H1 (cell line): ENCODE measurements at regions not wholly inside any gene's neighbourhood (a gene's known extent, or its start where the extent isn't known, plus 50 kb on each side); places are given as distances from the start of the nearest gene placed in this dataset.

Experiments
- CTCF ChIA-PET: fragments of 300-600 bp; sonication (Branson Sonifier 250); formaldehyde crosslinking; loops from one replicate; lab custom pipeline; 2021; ENCODE audit not compliant: partially characterized antibody; lab: Charles Lee
- POLR2A ChIA-PET: fragments of 300-600 bp; sonication (Branson Sonifier 250); formaldehyde crosslinking; loops from one replicate; lab custom pipeline; 2021; ENCODE audit warnings: inconsistent platforms; ENCODE audit not compliant: partially characterized antibody; lab: Charles Lee
- DNase-seq, 2 experiments: peaks; one replicate each; pipeline versions ENCODE4 v3.0.0 to v3.0.0-alpha.2; 2010 to 2022; ENCODE audit warnings: low spot score in 2 of 2, low read depth in 1 of 2, mixed read lengths in 1 of 2
- FAIRE-seq: peaks from 2 replicates; lab custom pipeline; 2011; peaks lifted over from hg19 to GRCh38; lab: Jason Lieb, UNC
- H2AFZ ChIP-seq: 2 replicates; pipeline ENCODE4 v1.8.1; 2012; ENCODE audit warnings: low read length, inconsistent platforms
- H2AK5ac ChIP-seq: 2 replicates; pipeline ENCODE4 v1.6.1; 2013; ENCODE audit warnings: low read depth, low read length
- H2BK120ac ChIP-seq: replicated peaks from 2 replicates; pipeline ENCODE3; 2013; ENCODE audit warnings: low read depth, low read length, inconsistent platforms
- H2BK12ac ChIP-seq: 2 replicates; pipeline ENCODE4 v1.6.1; 2013; ENCODE audit warnings: low read depth, low read length
- H2BK15ac ChIP-seq: 2 replicates; pipeline ENCODE4 v1.6.1; 2013; ENCODE audit warnings: low read length
- H2BK20ac ChIP-seq: 2 replicates; pipeline ENCODE4 v1.6.1; 2013; ENCODE audit warnings: low read length
- H2BK5ac ChIP-seq: 2 replicates; pipeline ENCODE4 v1.6.1; 2013; ENCODE audit warnings: low read depth, low read length
- H3K14ac ChIP-seq: 2 replicates; pipeline ENCODE4 v1.6.1; 2013; ENCODE audit warnings: inconsistent platforms; ENCODE audit not compliant: insufficient read length
- H3K18ac ChIP-seq: 2 replicates; pipeline ENCODE4 v1.6.1; 2013; ENCODE audit warnings: low read length; ENCODE audit errors: extremely low read depth
- H3K23ac ChIP-seq: 2 replicates; pipeline ENCODE4 v1.6.1; 2013; ENCODE audit warnings: inconsistent platforms; ENCODE audit not compliant: insufficient read length
- H3K23me2 ChIP-seq: 2 replicates; pipeline ENCODE4 v1.6.1; 2013; ENCODE audit warnings: low read depth, low read length
- H3K27ac ChIP-seq: 2 replicates; pipeline ENCODE4 v1.6.1; 2011; ENCODE audit warnings: low read depth, low read length, inconsistent platforms
- H3K27me3 ChIP-seq, 4 experiments: replicated peaks in 1 of 4; 1 replicate in 1 of 4; 2 replicates in 3 of 4; pipeline versions ENCODE4 v1.6.1 to v1.8.1; 2011 to 2013; ENCODE audit warnings: low read length in 3 of 4, mild to moderate bottlenecking in 3 of 4, inconsistent platforms in 2 of 4, mixed read lengths in 2 of 4, moderate library complexity in 1 of 4; ENCODE audit not compliant: control insufficient read depth in 3 of 4, insufficient read depth in 3 of 4; ENCODE audit errors: extremely low read depth in 1 of 4
- H3K36me3 ChIP-seq, 4 experiments: 2 replicates each; pipeline versions ENCODE4 v1.6.1 to v1.8.1; 2011 to 2013; ENCODE audit warnings: mild to moderate bottlenecking in 4 of 4, low read length in 3 of 4, moderate library complexity in 2 of 4, control low read depth in 1 of 4, inconsistent platforms in 1 of 4; ENCODE audit not compliant: insufficient read depth in 4 of 4, control insufficient read depth in 2 of 4
- H3K4ac ChIP-seq: replicated peaks from 2 replicates; pipeline ENCODE3; 2013; ENCODE audit warnings: low read length, low read depth, mixed read lengths, inconsistent platforms; ENCODE audit not compliant: insufficient read length
- H3K4me1 ChIP-seq, 4 experiments: replicated peaks in 1 of 4; 1 replicate in 1 of 4; 2 replicates in 3 of 4; pipeline versions ENCODE4 v1.6.1 to v1.8.1; 2011 to 2013; ENCODE audit warnings: low read length in 3 of 4, inconsistent platforms in 2 of 4, mixed read lengths in 1 of 4; ENCODE audit not compliant: insufficient read depth in 4 of 4, control insufficient read depth in 3 of 4
- H3K4me2 ChIP-seq, 2 experiments: 2 replicates each; pipeline versions ENCODE4 v1.6.1 to v1.8.1; 2011 to 2013; ENCODE audit warnings: low read depth in 2 of 2, low read length in 2 of 2, control low read depth in 1 of 2, inconsistent platforms in 1 of 2, mild to moderate bottlenecking in 1 of 2; ENCODE audit not compliant: insufficient read depth in 1 of 2
- H3K4me3 ChIP-seq, 4 experiments: fragments of 200-600, 300-600 bp in 1 of 4; sonication (generic), shearing (Covaris generic), sonication (Bioruptor Twin) in 1 of 4; 2 replicates each; pipeline versions ENCODE4 v1.5.1 to v1.8.1; 2011 to 2016; ENCODE audit warnings: low read length in 4 of 4, low read depth in 3 of 4, control low read depth in 2 of 4, inconsistent platforms in 2 of 4, mild to moderate bottlenecking in 2 of 4, mixed read lengths in 1 of 4, moderate library complexity in 1 of 4; ENCODE audit not compliant: insufficient read depth in 2 of 4; ENCODE audit errors: extremely low read depth in 1 of 4
- H3K56ac ChIP-seq: replicated peaks from 2 replicates; pipeline ENCODE3; 2013; ENCODE audit warnings: low read depth, mild to moderate bottlenecking, mixed read lengths, low read length, inconsistent platforms; ENCODE audit not compliant: insufficient read length
- H3K79me1 ChIP-seq: 2 replicates; pipeline ENCODE4 v1.6.1; 2013; ENCODE audit warnings: low read depth, low read length, control low read depth
- H3K79me2 ChIP-seq, 2 experiments: 2 replicates each; pipeline versions ENCODE4 v1.6.1 to v1.8.1; 2012 to 2013; ENCODE audit warnings: low read length in 2 of 2, mild to moderate bottlenecking in 2 of 2, inconsistent platforms in 1 of 2; ENCODE audit not compliant: insufficient read depth in 2 of 2, control insufficient read depth in 1 of 2
- H3K9ac ChIP-seq, 4 experiments: replicated peaks in 1 of 4; 1 replicate in 1 of 4; 2 replicates in 3 of 4; pipeline versions ENCODE4 v1.6.1 to v1.8.1; 2011 to 2013; ENCODE audit warnings: low read depth in 3 of 4, low read length in 3 of 4, control low read depth in 2 of 4, mild to moderate bottlenecking in 2 of 4, moderate library complexity in 2 of 4, inconsistent platforms in 1 of 4; ENCODE audit errors: extremely low read depth in 1 of 4
- H3K9me3 ChIP-seq, 2 experiments: 2 replicates each; pipeline versions ENCODE4 v1.6.1 to v1.8.1; 2012 to 2013; ENCODE audit warnings: mild to moderate bottlenecking in 2 of 2, moderate library complexity in 2 of 2, control low read depth in 1 of 2, inconsistent platforms in 1 of 2, low read depth in 1 of 2, low read length in 1 of 2, mixed read lengths in 1 of 2; ENCODE audit not compliant: insufficient read depth in 2 of 2
- H4K20me1 ChIP-seq, 2 experiments: replicated peaks in 1 of 2; 2 replicates each; pipeline versions ENCODE3 to v1.8.1; 2011 to 2013; ENCODE audit warnings: inconsistent platforms in 2 of 2, low read length in 2 of 2, mild to moderate bottlenecking in 1 of 2; ENCODE audit not compliant: insufficient read depth in 2 of 2, control insufficient read depth in 1 of 2
- H4K5ac ChIP-seq: 2 replicates; pipeline ENCODE4 v1.6.1; 2013; ENCODE audit warnings: low read length, low read depth, mixed read lengths, inconsistent platforms; ENCODE audit not compliant: insufficient read length
- H4K8ac ChIP-seq: 2 replicates; pipeline ENCODE4 v1.8.0; 2013; ENCODE audit warnings: mild to moderate bottlenecking, moderate library complexity, low read length, inconsistent platforms; ENCODE audit not compliant: insufficient read depth; ENCODE audit errors: extremely low read depth
- H4K91ac ChIP-seq: replicated peaks from 2 replicates; pipeline ENCODE3; 2013; ENCODE audit warnings: low read length, mixed read lengths, inconsistent platforms; ENCODE audit not compliant: insufficient read length
- BCL11A ChIP-seq, 2 experiments: IDR thresholded peaks; one replicate each; pipeline ENCODE4 v1.6.1; 2011; ENCODE audit warnings: low read depth in 2 of 2, low read length in 2 of 2, mild to moderate bottlenecking in 2 of 2
- BRCA1 ChIP-seq: IDR thresholded peaks from 2 replicates; pipeline ENCODE4 v1.6.1; 2012; ENCODE audit warnings: low read depth, low read length, improper control_type of control experiment
- EP300 ChIP-seq, 2 experiments: IDR thresholded peaks; 1 replicate in 1 of 2; 2 replicates in 1 of 2; pipeline ENCODE4 v1.6.1; 2011 to 2012; ENCODE audit warnings: low read depth in 2 of 2, low read length in 2 of 2, mild to moderate bottlenecking in 2 of 2, borderline replicate concordance in 1 of 2, inconsistent platforms in 1 of 2, moderate library complexity in 1 of 2
- GABPA ChIP-seq: IDR thresholded peaks from 2 replicates; pipeline ENCODE4 v1.6.1; 2011; ENCODE audit warnings: mild to moderate bottlenecking, low read length, moderate library complexity, borderline replicate concordance; ENCODE audit not compliant: insufficient read depth
- KDM1A ChIP-seq: fragments of 200-600, 300-600 bp; sonication (generic); IDR thresholded peaks from 2 replicates; pipeline ENCODE4 v1.7.1; 2016; ENCODE audit warnings: mild to moderate bottlenecking, low read length, borderline replicate concordance
- POLR2AphosphoS5 ChIP-seq: IDR thresholded peaks from 2 replicates; pipeline ENCODE4 v1.6.1; 2011; ENCODE audit warnings: low read depth, low read length
- RBBP5 ChIP-seq: IDR thresholded peaks from 2 replicates; pipeline ENCODE4 v1.7.1; 2012; ENCODE audit warnings: low read depth, mild to moderate bottlenecking, inconsistent platforms, low read length, moderate library complexity, borderline replicate concordance
- SAP30 ChIP-seq: fragments of 300-600 bp; sonication (generic); IDR thresholded peaks from 2 replicates; pipeline ENCODE4 v1.7.1; 2012; ENCODE audit warnings: low read length, moderate library complexity, mild to moderate bottlenecking, inconsistent platforms; ENCODE audit not compliant: insufficient read depth, insufficient replicate concordance
- TEAD4 ChIP-seq: IDR thresholded peaks from 2 replicates; pipeline ENCODE4 v1.6.1; 2012; ENCODE audit warnings: low read depth, low read length, inconsistent platforms, mixed read lengths
- YY1 ChIP-seq: IDR thresholded peaks from 2 replicates; pipeline ENCODE4 v1.6.1; 2011; ENCODE audit warnings: low read depth, mild to moderate bottlenecking, low read length
- WGBS, 2 experiments: shearing (Covaris generic) in 1 of 2; methylation state at CpG; one replicate each; pipeline versions ENCODE4 v1.1.6 to v1.1.7; 2013 to 2015; ENCODE audit warnings: low lambda C conversion rate in 2 of 2, mixed read lengths in 2 of 2, inconsistent platforms in 1 of 2, low coverage in 1 of 2, missing lambda C conversion rate in 1 of 2; ENCODE audit not compliant: insufficient replicate concordance in 2 of 2, insufficient coverage in 1 of 2, insufficient read length in 1 of 2; ENCODE audit errors: extremely low coverage in 1 of 2, missing lambda C conversion rate in 1 of 2; 5-methylcytosine and 5-hydroxymethylcytosine counted together
- TF ChIP-seq, protein P1 (sequence below): IDR thresholded peaks from 2 replicates; pipeline ENCODE4 v1.6.1; 2012; ENCODE audit warnings: low read length, inconsistent platforms

DNA sequence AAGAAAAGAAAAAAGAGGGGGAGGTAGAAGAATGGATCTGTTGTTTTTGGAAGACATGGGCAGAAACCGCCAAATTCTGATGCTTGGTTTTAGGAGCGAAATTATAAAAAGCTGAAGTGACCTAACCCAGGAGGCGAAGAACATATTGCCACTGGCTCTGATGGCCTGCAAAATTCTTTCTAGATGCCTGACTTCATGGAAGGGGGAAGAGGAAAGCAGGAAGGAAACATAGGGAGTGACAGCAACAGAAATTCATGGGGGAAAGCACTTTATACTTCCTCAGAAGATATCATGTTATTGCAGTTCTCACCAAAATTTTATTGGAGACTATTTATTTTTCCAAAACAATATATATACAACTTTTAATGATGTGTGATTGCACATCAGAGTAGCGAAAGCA lies 213.5 kb downstream of the DLEU7 start:
- no peak for FAIRE-seq
- Histone ChIP-seq H3K79me1 (no peaks in the 10 kb centered on the region), H2BK12ac (no peak overlapping the region), H4K5ac (no peak overlapping the region), H2BK5ac (no peak overlapping the region), H3K14ac (no peak overlapping the region), H2BK120ac (no peak overlapping the region), H3K36me3 (no peaks in the 10 kb centered on the region), H3K4ac (no peak overlapping the region), H2AK5ac (no peak overlapping the region), H3K4me2 (no peak overlapping the region), H4K91ac (no peak overlapping the region), H3K23me2 (no peaks in the 10 kb centered on the region; the same call in 1 of the 2 replicates), H3K9me3 (no peaks in the 10 kb centered on the region), H2AFZ (no peak overlapping the region), H4K8ac (no peak overlapping the region), H2BK20ac (no peak overlapping the region), H4K20me1 (no peaks in the 10 kb centered on the region), H3K56ac (no peak overlapping the region), H3K4me3 (no peak overlapping the region), H3K23ac (no peak overlapping the region), H3K4me1 (no peaks in the 10 kb centered on the region), H3K79me2 (no peaks in the 10 kb centered on the region), H3K18ac (no peak overlapping the region), H3K9ac (no peak overlapping the region), H3K27ac (no peak overlapping the region), H3K27me3 (no peaks in the 10 kb centered on the region), H2BK15ac (no peak overlapping the region)
- no peak for DNase-seq
- ChIA-PET POLR2A (interaction anchor here (1.3 kb wide), 1 partner anchor 281 kb away, joined by 4 read pairs; no protein-coding TSS in a partner anchor), CTCF (interaction anchor here (0.9 kb wide), 1 partner anchor 8 kb away, joined by 3 read pairs; no protein-coding TSS in a partner anchor)
- 86% methylated on average over 4 of the region's 4 CpGs; no CpG with 5 or more reads in 1 of the 2 experiments for WGBS, 2 experiments
- TF ChIP-seq TEAD4 (no peak), BCL11A (IDR thresholded peaks at IDR 0.05; ENCODE audit: low read depth in 2 of 2, low read length in 2 of 2) (no peak), POLR2AphosphoS5 (no peak), BRCA1 (no peak), RBBP5 (no peak), GABPA (no peak), KDM1A (no peak), EP300 (IDR thresholded peaks at IDR 0.05; ENCODE audit: borderline replicate concordance in 1 of 2, low read depth in 2 of 2, low read length in 2 of 2) (no peak), SAP30 (no peak), YY1 (no peak)
- TF ChIP-seq, protein P1, sequence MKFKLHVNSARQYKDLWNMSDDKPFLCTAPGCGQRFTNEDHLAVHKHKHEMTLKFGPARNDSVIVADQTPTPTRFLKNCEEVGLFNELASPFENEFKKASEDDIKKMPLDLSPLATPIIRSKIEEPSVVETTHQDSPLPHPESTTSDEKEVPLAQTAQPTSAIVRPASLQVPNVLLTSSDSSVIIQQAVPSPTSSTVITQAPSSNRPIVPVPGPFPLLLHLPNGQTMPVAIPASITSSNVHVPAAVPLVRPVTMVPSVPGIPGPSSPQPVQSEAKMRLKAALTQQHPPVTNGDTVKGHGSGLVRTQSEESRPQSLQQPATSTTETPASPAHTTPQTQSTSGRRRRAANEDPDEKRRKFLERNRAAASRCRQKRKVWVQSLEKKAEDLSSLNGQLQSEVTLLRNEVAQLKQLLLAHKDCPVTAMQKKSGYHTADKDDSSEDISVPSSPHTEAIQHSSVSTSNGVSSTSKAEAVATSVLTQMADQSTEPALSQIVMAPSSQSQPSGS: no peak
